NB4 (cell line): ENCODE measurements at regions not wholly inside any gene's neighbourhood (a gene's known extent, or its start where the extent isn't known, plus 50 kb on each side); places are given as distances from the start of the nearest gene placed in this dataset.

Experiments used
- POLR2A ChIP-seq: IDR thresholded peaks from 2 replicates; pipeline ENCODE4 v1.6.1; 2011; ENCODE audit warnings: mild to moderate bottlenecking; ENCODE audit not compliant: insufficient read length; ENCODE audit errors: extremely low read depth
- TF ChIP-seq, protein P1 (sequence below): IDR thresholded peaks from one replicate; pipeline ENCODE4 v1.5.1; 2012; ENCODE audit warnings: low read depth, low read length
- TF ChIP-seq, protein P2 (sequence below): IDR thresholded peaks from 2 replicates; pipeline ENCODE4 v1.6.1; 2011; ENCODE audit warnings: low read depth, low read length

GRCh38 chr5:16384222-16384621 lies 81.4 kb downstream of the ZNF622 start:
- TF ChIP-seq, protein P1, sequence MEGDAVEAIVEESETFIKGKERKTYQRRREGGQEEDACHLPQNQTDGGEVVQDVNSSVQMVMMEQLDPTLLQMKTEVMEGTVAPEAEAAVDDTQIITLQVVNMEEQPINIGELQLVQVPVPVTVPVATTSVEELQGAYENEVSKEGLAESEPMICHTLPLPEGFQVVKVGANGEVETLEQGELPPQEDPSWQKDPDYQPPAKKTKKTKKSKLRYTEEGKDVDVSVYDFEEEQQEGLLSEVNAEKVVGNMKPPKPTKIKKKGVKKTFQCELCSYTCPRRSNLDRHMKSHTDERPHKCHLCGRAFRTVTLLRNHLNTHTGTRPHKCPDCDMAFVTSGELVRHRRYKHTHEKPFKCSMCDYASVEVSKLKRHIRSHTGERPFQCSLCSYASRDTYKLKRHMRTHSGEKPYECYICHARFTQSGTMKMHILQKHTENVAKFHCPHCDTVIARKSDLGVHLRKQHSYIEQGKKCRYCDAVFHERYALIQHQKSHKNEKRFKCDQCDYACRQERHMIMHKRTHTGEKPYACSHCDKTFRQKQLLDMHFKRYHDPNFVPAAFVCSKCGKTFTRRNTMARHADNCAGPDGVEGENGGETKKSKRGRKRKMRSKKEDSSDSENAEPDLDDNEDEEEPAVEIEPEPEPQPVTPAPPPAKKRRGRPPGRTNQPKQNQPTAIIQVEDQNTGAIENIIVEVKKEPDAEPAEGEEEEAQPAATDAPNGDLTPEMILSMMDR = no peak
- no peak for TF ChIP-seq POLR2A
- TF ChIP-seq, protein P2, sequence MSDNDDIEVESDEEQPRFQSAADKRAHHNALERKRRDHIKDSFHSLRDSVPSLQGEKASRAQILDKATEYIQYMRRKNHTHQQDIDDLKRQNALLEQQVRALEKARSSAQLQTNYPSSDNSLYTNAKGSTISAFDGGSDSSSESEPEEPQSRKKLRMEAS = no peak
